ENCODE measurements at regions not wholly inside any gene's neighbourhood (a gene's known extent, or its start where the extent isn't known, plus 50 kb on each side); places are given as distances from the start of the nearest gene placed in this dataset.

GRCh38 chr15:31248263-31248662, 78.4 kb upstream of the KLF13 start:
- intact Hi-C loops (cut with DNase I; ENCODE audit: low total_unique reads), result no loop called here
- no peak for DNase-seq
- H3K9me3 ChIP-seq, result no peaks in the 10 kb centered on the region
- TF ChIP-seq POLR2A (IDR thresholded peaks at IDR 0.05), result no peak
- no peak for TF ChIP-seq CTCF (IDR thresholded peaks at IDR 0.05)
- H3K36me3 ChIP-seq, result no peaks in the 10 kb centered on the region
- no peaks in the 10 kb centered on the region for H3K4me1 ChIP-seq
- no peak overlapping the region for H3K4me3 ChIP-seq
- no peaks in the 10 kb centered on the region for H3K27me3 ChIP-seq
- H3K27ac ChIP-seq, result no peak overlapping the region

DNA sequence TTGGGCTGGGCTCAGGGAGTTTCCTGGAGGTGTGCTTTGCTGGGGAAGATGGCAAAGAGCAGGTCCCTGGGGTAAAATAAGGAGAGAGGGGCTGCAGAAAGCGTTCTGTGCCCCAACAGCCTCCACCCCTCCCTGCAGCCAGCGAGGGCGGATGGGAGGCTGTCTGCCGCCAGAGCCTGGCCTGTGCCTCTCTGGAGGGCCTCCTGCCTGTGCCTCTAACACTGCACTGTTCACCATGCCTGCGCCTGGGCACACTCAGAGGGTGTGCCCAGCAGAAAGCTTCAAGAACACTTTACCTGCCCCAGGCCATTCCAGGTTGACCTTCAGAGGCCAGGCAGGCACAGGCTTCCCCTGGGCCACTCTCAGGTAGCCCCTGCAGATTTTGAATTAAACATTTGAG, 77.7 kb upstream of the KLF13 start:
- no peak for TF ChIP-seq POLR2A (IDR thresholded peaks at IDR 0.05)
- no peak for TF ChIP-seq CTCF (IDR thresholded peaks at IDR 0.05)

DNA sequence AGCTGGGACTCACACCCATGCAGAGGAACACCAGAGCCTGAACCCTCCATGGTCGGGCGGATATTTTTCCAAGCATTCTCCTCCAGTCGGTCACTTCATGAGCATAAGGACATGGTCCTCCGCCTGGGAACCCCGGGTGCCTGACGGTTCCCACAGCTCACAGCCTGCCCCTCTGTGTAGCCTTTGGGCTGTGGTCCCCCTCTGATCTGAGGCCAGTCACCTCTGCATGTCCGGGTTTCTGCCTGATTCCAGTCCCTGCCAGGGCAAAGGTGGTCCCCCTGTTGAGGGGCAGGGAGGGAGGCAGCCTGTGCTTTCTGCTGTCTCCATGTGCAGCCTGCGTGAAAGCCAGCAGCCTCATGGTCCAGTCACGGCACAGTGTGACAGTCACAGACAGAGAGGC, 76.6 kb upstream of the KLF13 start:
- H3K9me3 ChIP-seq, result no peaks in the 10 kb centered on the region
- H3K4me1 ChIP-seq, result no peaks in the 10 kb centered on the region
- TF ChIP-seq POLR2A (IDR thresholded peaks at IDR 0.05), result no peak
- no peak for TF ChIP-seq CTCF (IDR thresholded peaks at IDR 0.05)
- no peak overlapping the region for H3K4me3 ChIP-seq
- DNase-seq, result no peak
- intact Hi-C loops (cut with DNase I; ENCODE audit: low total_unique reads), result no loop called here
- H3K36me3 ChIP-seq, result no peaks in the 10 kb centered on the region
- no peaks in the 10 kb centered on the region for H3K27me3 ChIP-seq
- no peak overlapping the region for H3K27ac ChIP-seq

More for the DNA sequence above, 77.7 kb upstream of the KLF13 start:
- Histone ChIP-seq H3K9me3 (no peaks in the 10 kb centered on the region), H3K27me3 (no peaks in the 10 kb centered on the region), H3K36me3 (no peaks in the 10 kb centered on the region), H3K4me3 (no peak overlapping the region), H3K4me1 (no peaks in the 10 kb centered on the region), H3K27ac (no peak overlapping the region)
- no peak for DNase-seq
- intact Hi-C loops (cut with DNase I; ENCODE audit: low total_unique reads), result no loop called here

- Histone ChIP-seq H3K36me3 (no peaks in the 10 kb centered on the region), H3K9me3 (no peaks in the 10 kb centered on the region), H3K27me3 (no peaks in the 10 kb centered on the region), H3K4me1 (no peaks in the 10 kb centered on the region), H3K4me3 (no peak overlapping the region), H3K27ac (no peak overlapping the region)
- no peak for TF ChIP-seq POLR2A (IDR thresholded peaks at IDR 0.05)
- no peak for TF ChIP-seq CTCF (IDR thresholded peaks at IDR 0.05)
- intact Hi-C loops (cut with DNase I; ENCODE audit: low total_unique reads), result no loop called here
- DNase-seq, result no peak
These were observed 75.5 kb upstream of the KLF13 start for GRCh38 chr15:31251165-31251564.

DNA sequence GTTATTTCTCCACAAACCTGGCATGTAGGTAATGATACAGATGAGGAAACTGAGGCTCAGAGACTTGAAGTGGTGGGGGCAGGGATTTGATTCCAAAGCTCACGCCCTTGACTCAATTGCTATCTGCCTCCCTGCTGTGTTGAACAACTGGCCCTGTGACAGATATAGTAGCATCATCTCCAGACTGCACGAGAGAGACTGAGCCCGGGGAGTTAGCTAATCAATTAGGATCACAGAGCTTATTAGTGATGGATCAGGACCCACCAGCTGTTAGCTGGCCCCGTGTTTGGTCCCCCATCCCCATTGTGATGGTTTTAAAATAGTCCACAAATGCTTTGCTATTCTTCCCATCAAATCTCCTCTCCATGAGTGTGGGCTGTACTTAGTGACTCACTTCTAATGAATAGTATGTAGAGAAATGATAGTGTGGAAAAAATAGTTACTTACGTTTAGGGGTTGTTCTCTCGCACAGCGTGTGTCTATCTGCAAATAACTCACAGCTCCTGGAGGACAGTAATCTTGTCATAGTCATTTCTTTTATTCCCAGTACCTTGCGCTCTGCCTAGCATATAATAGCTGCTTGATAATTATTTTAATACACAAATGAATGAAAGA, 74.4 kb upstream of the KLF13 start:
- Histone ChIP-seq H3K27ac (no peak overlapping the region), H3K27me3 (no peaks in the 10 kb centered on the region), H3K4me1 (no peaks in the 10 kb centered on the region), H3K9me3 (no peaks in the 10 kb centered on the region), H3K4me3 (no peak overlapping the region), H3K36me3 (no peaks in the 10 kb centered on the region)
- intact Hi-C loops (cut with DNase I; ENCODE audit: low total_unique reads), result no loop called here
- TF ChIP-seq CTCF (IDR thresholded peaks at IDR 0.05), result no peak
- TF ChIP-seq POLR2A (IDR thresholded peaks at IDR 0.05), result no peak
- no peak for DNase-seq
